Panc1 (cell line): ENCODE measurements at regions not wholly inside any gene's neighbourhood (a gene's known extent, or its start where the extent isn't known, plus 50 kb on each side); places are given as distances from the start of the nearest gene placed in this dataset.

Source experiments
- ATAC-seq: fragments of 200-7000 bp; cut with Tn5 transposase; 2 replicates; pipeline ENCODE4 v1.9.1; 2020; ENCODE audit warnings: mild to moderate bottlenecking, moderate library complexity
- BruUV-seq: library from RNA; stranded (reverse); fragments of 400-500 nt; replicated peaks from 2 replicates; lab custom pipeline; 2021; lab: Mats Ljungman, UMichigan
- CTCF ChIA-PET: fragments of 300-600 bp; sonication (Branson Sonifier 250); formaldehyde crosslinking; loops from one replicate; lab custom pipeline; 2022; ENCODE audit warnings: antibody characterized with exemption; lab: Charles Lee
- POLR2A ChIA-PET: fragments of 300-600 bp; sonication (Branson Sonifier 250); formaldehyde crosslinking; loops from one replicate; lab custom pipeline; 2022; ENCODE audit warnings: antibody characterized with exemption; lab: Charles Lee
- DNase-seq: peaks from one replicate; pipeline ENCODE4 v3.0.0-alpha.2; 2010; ENCODE audit warnings: low read depth, low spot score
- H3K27ac ChIP-seq: 2 replicates; pipeline ENCODE4 v1.5.1; 2011; ENCODE audit warnings: mild to moderate bottlenecking, low read length, inconsistent platforms
- H3K27me3 ChIP-seq: fragments of 200-500 bp; sonication (Bioruptor generic); 2 replicates; pipeline ENCODE4 v1.6.0; 2014; ENCODE audit warnings: low read length, inconsistent platforms; ENCODE audit not compliant: control insufficient read depth, insufficient read depth
- H3K36me3 ChIP-seq: fragments of 200-500 bp; sonication (Bioruptor generic); 2 replicates; pipeline ENCODE4 v1.5.1; 2014; ENCODE audit warnings: inconsistent platforms, mild to moderate bottlenecking, low read length, moderate library complexity; ENCODE audit not compliant: control insufficient read depth, insufficient read depth
- H3K4me1 ChIP-seq: 2 replicates; pipeline ENCODE4 v1.5.1; 2011; ENCODE audit warnings: inconsistent platforms, mild to moderate bottlenecking, low read length, moderate library complexity; ENCODE audit not compliant: control insufficient read depth, insufficient read depth
- H3K4me3 ChIP-seq, 2 experiments: 2 replicates each; pipeline ENCODE4 v1.5.1; 2011 to 2012; ENCODE audit warnings: low read depth in 2 of 2, low read length in 2 of 2, mild to moderate bottlenecking in 2 of 2, inconsistent platforms in 1 of 2, moderate library complexity in 1 of 2
- H3K9me3 ChIP-seq: fragments of 200-500 bp; sonication (Bioruptor generic); 2 replicates; pipeline ENCODE4 v1.5.1; 2014; ENCODE audit warnings: low read depth, mild to moderate bottlenecking, inconsistent platforms, low read length, moderate library complexity; ENCODE audit not compliant: control insufficient read depth, insufficient read depth
- POLR2AphosphoS5 ChIP-seq: IDR thresholded peaks from 2 replicates; pipeline ENCODE4 v1.6.1; 2012; ENCODE audit warnings: mild to moderate bottlenecking, low read depth, low read length, moderate library complexity
- REST ChIP-seq, 2 experiments: IDR thresholded peaks; 2 replicates each; pipeline ENCODE4 v1.6.1; 2011 to 2012; ENCODE audit warnings: low read depth in 2 of 2, control low read depth in 1 of 2, low read length in 1 of 2, mild to moderate bottlenecking in 1 of 2, moderate library complexity in 1 of 2; ENCODE audit not compliant: insufficient read depth in 1 of 2
- SIN3A ChIP-seq: IDR thresholded peaks from 2 replicates; pipeline ENCODE4 v1.6.1; 2012; ENCODE audit warnings: low read depth, mild to moderate bottlenecking, low read length, moderate library complexity, borderline replicate concordance; ENCODE audit not compliant: insufficient read depth
- TCF7L2 ChIP-seq: IDR thresholded peaks from 2 replicates; pipeline ENCODE4 v1.6.1; 2011; ENCODE audit warnings: mild to moderate bottlenecking, low read depth, low read length, inconsistent platforms
- in situ Hi-C: cut with HindIII; loops from 2 replicates; pipeline ENCODE4 v1.10.0; 2016; ENCODE audit warnings: low sequenced_read_pairs, low pct_unique_long_range_greater_than_20kb
- intact Hi-C: fragments of 100-400 bp; cut with micrococcal nuclease; formaldehyde crosslinking; loops from one replicate; pipeline ENCODE4 v1.10.0; 2022; ENCODE audit not compliant: unreplicated experiment
- TF ChIP-seq, protein P1 (sequence below): fragments of 450-650 bp; IDR thresholded peaks from 2 replicates; pipeline ENCODE4 v1.5.1; 2017; ENCODE audit warnings: mild to moderate bottlenecking

DNA sequence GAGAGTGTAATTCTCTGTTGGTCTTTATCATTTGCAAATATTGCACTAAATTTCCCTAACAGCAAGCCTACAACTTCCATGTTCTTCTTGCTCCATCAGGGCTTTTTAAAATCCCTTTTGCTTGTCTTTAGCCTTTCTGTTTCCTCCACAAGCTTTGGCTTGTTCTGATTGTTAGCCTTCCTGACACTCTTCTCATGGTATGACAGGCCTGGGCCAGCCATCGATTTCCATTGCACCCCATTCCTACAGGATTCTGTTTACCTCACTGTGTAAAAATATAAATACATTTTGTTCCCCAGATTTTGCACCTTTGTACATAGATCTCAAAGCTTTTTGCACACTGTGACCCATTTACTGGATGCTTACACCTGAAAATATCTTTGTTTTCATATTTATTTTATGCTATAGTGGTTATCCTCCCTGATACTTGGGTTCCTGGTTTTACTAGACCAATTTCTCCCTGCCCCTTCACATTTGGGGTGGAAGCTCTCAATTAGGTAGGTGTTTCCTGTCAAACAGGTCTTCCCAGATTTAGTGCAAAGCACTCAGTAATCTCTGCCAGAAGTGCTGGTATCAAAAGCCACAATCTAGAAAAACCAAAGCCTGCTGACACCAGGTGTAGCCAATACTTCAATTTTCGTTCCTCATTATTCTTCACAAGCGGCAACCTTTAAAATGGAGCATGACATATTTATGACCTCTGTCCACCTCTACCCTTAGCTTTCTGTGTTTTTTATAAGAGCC lies 57.9 kb upstream of the PPP2R3A start:
- TF ChIP-seq TCF7L2 = no peak
- TF ChIP-seq, protein P1, sequence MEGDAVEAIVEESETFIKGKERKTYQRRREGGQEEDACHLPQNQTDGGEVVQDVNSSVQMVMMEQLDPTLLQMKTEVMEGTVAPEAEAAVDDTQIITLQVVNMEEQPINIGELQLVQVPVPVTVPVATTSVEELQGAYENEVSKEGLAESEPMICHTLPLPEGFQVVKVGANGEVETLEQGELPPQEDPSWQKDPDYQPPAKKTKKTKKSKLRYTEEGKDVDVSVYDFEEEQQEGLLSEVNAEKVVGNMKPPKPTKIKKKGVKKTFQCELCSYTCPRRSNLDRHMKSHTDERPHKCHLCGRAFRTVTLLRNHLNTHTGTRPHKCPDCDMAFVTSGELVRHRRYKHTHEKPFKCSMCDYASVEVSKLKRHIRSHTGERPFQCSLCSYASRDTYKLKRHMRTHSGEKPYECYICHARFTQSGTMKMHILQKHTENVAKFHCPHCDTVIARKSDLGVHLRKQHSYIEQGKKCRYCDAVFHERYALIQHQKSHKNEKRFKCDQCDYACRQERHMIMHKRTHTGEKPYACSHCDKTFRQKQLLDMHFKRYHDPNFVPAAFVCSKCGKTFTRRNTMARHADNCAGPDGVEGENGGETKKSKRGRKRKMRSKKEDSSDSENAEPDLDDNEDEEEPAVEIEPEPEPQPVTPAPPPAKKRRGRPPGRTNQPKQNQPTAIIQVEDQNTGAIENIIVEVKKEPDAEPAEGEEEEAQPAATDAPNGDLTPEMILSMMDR = no peak
- no peak for TF ChIP-seq REST (IDR thresholded peaks at IDR 0.05; ENCODE audit: insufficient read depth in 1 of 2, low read depth in 2 of 2, low read length in 1 of 2)
- TF ChIP-seq SIN3A = no peak
- Histone ChIP-seq H3K27me3 (0 out of 2 replicates have a peak, but pooled peaks cover 4% of the 10 kb centered on the region), H3K4me1 (no peaks in the 10 kb centered on the region), H3K9me3 (no peaks in the 10 kb centered on the region), H3K27ac (no peak overlapping the region), H3K36me3 (no peaks in the 10 kb centered on the region), H3K4me3 (no peak overlapping the region)
- no peak for ATAC-seq
- CTCF ChIA-PET = interaction anchor here (0.6 kb wide), 1 partner anchor 135 kb away, joined by 4 read pairs; no protein-coding TSS in a partner anchor
- POLR2A ChIA-PET = no interaction called here
- BruUV-seq = no TSS peak
- DNase-seq = no peak
- intact Hi-C loops = no loop called here
- in situ Hi-C loops = no loop called here

DNA sequence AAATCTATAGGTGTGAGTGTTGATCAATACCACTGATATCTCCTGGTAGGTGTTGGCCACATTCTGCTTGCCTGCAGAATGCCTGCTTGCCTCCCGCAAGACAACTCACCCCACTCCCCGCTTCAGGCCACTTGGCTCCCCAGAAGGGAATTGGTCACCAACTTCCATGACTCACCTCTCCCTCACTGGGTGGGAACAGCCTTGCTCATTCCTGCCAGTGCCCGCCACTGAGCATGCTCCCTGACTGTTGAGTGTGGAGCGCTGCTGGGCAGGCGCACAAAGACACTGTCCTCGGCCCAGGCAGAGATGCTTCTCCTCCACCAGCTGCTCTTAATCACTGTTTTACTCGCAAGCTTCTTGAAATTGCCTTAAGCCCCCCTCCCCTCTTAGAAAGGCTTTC lies 57.3 kb upstream of the PPP2R3A start:
- Histone ChIP-seq H3K4me1 (no peaks in the 10 kb centered on the region), H3K9me3 (no peaks in the 10 kb centered on the region), H3K4me3 (no peak overlapping the region), H3K36me3 (no peaks in the 10 kb centered on the region), H3K27me3 (0 out of 2 replicates have a peak, but pooled peaks cover 4% of the 10 kb centered on the region), H3K27ac (no peak overlapping the region)
- in situ Hi-C loops = no loop called here
- ATAC-seq = 0 out of 2 replicates have a peak, but pooled peaks have one; percentile 55
- CTCF ChIA-PET = no interaction called here
- no TSS peak for BruUV-seq
- TF ChIP-seq TCF7L2 (no peak), POLR2AphosphoS5 (no peak), SIN3A (no peak), REST (IDR thresholded peaks at IDR 0.05; ENCODE audit: insufficient read depth in 1 of 2, low read depth in 2 of 2, low read length in 1 of 2) (no peak)
- TF ChIP-seq, protein P1 = no peak
- no peak for DNase-seq
- POLR2A ChIA-PET = no interaction called here
- intact Hi-C loops = no loop called here
